T47D (cell line): ENCODE measurements at regions not wholly inside any gene's neighbourhood (a gene's known extent, or its start where the extent isn't known, plus 50 kb on each side); places are given as distances from the start of the nearest gene placed in this dataset.

Experiments used
- DNase-seq, 2 experiments: peaks; one replicate each; pipeline versions ENCODE4 v3.0.0 to v3.0.0-alpha.2; 2011 to 2012; ENCODE audit warnings: low read depth in 1 of 2, low spot score in 1 of 2
- JUND ChIP-seq: IDR thresholded peaks from 2 replicates; pipeline ENCODE4 v1.6.1; 2012; ENCODE audit warnings: low read depth
- in situ Hi-C: cut with HindIII; loops from 2 replicates; pipeline ENCODE4 v1.10.0; 2016; ENCODE audit warnings: low sequenced_read_pairs, low pct_unique_long_range_greater_than_20kb

DNA sequence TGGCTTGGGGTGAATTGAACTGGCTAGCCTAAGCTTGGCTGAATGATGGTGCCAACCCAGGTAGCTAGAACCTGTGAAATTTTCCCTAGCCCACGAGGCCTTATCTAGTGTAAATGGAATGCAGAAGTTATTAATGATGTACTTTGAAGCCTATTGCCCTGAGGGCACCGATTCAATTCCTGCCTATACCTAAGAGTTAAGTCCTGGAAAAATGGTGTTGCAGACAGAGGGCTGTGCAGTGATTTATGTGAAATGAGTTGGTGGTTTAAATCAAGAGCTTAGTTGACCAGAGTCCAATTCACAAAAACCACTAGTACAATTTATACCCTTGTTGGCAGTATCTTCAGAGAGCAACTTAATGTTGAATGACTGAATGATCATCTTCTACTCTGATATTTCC, 373.8 kb upstream of the JAG1 start:
- in situ Hi-C loops = no loop called here
- DNase-seq = no peak
- no peak for TF ChIP-seq JUND

DNA sequence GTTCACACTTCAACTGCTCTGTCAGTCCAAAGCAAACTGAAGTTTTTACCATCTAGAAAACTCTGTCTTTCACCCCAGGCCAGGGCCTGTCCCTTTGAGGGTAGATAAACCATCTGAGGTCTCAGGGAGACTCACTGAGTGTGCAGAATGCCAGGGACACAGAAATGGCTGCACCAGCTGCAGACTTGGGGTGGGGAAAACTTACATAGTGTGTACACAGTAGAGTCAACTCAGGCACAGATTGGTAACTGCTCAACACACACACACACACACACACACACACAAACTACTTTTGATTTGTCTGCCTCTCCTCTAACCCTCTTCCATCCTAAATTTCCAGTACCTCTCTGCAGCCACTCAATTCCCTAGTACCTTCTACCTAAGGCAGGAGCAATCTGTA, 374.9 kb upstream of the JAG1 start:
- no peak for DNase-seq
- in situ Hi-C loops = no loop called here
- no peak for TF ChIP-seq JUND

DNA sequence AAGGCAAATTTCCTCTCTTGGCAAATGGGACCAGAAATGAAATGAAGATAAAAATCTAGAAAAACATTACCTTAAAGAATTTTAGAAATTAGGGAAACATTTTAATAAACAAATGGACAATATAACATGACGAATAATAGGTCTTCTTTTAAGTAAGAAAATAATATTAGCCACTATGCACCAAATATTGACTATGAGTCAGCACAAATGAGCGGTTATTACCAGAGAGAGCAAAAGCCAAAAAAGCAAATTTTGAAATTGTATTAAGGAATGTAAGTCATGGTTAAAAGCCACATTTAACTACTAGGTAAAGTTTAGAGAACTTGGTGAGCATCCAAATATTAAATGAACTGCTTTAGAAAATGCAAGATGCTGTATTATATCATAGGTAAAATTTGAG, 376.6 kb upstream of the JAG1 start:
- no peak for TF ChIP-seq JUND
- DNase-seq = no peak
- in situ Hi-C loops = no loop called here

DNA sequence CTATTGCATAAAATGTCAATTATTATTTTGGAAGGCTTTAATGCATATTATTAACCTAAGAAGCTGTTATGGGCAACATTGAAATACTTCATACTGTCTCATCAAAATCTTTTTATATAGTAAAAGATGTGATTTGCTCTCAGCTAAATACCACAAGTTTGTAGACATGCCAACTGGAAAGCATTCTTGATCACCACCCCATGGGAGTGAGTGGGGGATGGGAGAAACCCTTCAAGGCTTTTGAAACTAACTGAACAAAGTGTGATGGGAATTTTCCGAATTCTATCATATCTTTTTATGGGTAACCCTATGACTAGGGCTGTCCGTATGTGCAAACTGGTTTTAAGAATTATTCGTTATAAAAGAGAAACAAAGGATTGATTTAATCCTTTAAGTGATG, 377.3 kb upstream of the JAG1 start:
- DNase-seq = no peak
- in situ Hi-C loops = no loop called here
- no peak for TF ChIP-seq JUND

DNA sequence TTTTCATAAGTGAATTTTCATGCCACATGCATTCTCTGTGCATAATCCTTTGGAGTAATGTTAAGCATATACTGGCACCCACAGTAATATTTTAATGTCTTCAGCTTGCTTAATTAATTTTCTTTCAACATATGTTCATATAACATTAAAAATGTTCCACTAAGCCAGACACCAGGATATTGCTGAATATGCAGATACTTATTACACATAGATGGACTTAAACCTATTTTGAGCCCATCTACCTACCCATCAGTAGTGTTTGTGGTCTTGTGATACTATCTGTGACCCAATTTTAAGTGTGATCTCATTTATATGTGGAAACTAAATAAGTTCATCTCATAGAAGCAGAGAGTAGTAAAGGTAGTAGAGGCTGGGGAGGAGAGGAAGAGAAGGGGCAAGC, 379.5 kb upstream of the JAG1 start:
- no peak for DNase-seq
- in situ Hi-C loops = no loop called here
- TF ChIP-seq JUND = no peak

DNA sequence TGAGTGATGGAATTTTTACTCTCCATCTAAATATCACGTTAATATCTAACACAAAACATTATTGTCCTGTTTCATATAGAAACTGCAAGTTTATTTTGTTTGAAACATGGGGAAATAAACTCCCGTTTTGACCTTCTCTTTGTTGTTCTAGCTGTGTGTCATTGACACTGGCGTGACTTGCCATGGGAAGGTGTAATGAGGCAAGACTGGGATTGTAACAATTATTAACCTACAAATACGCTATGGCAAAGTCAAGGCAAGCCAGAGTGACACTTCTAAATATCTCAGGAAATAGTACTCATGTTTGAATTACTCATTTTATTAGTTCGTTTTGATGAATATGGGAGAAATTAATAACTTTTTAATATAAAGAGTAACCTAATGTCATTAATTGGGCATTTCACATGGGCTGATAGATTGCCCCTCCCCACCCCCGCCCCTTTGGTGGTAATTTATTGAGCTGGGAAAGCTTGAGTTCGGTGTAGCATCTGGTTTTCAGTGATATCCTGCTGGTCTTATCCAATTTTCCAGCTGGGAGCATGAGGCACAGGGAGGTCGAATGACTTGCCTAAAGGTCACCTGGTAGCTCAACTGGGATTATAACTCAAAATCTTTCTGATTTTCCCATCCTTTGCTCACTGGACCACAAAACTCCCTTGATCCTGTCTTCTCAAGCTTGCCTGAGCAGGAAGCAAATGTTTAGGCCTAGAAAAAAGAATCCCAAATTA, 380.6 kb upstream of the JAG1 start:
- DNase-seq = no peak
- in situ Hi-C loops = no loop called here
- TF ChIP-seq JUND = no peak

DNA sequence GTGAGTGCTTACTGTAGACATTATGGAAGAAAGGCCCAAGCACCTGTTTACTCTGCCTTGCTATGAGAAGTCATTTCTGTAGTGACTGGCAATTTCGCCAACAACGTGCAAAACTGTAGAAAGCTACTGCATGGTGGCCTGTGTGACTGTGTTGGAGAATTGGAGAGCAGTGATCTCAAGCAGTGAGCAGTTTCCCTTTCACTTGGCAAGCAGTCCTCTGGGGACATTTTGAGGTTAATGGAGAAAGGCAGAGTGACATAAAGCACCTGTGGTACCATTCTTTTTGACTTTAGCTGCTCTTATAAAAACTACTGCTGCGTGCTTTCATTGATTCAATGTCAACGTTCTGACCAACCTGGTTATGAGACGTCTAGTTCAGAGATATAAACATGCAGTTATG, 382.6 kb upstream of the JAG1 start:
- TF ChIP-seq JUND = no peak
- in situ Hi-C loops = no loop called here
- DNase-seq = no peak

DNA sequence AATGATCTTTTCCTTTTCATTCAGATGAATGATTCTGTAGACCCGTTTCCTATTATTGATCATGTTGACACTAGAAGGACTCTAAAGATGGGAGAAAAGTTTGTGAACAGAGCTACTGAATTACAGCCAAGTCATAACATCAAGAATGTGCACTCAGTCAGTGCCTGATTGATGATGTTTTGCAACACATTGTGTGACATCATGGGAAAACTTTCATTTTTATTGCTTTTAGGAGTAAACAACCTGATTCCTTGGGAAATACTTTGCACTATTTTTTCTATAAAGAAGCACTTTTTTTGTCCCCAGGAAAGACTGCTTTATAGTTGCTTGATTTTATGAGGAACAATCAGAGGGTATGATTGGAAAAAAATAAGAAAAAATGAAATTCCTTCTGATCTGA, 383.8 kb upstream of the JAG1 start:
- in situ Hi-C loops = no loop called here
- TF ChIP-seq JUND = no peak
- DNase-seq = no peak

DNA sequence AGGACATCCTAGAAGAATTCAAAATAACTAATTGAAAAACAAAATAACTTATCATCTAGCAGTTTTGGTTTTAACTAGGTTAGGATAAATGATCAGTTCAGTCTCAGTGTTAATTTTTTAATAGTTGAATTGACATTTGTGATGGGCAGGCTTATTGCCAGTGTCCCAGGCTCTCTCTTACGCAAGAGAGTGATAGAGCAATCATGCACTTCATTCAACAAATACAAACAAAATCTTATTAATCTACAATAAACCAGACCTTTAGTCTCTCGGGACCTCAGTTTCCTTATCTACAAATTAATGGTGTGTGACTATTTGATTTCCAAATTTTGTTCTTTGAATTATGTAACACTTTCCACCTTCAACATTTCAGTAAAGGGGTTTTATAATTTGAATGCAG, 385.9 kb upstream of the JAG1 start:
- in situ Hi-C loops = no loop called here
- TF ChIP-seq JUND = no peak
- DNase-seq = no peak

DNA sequence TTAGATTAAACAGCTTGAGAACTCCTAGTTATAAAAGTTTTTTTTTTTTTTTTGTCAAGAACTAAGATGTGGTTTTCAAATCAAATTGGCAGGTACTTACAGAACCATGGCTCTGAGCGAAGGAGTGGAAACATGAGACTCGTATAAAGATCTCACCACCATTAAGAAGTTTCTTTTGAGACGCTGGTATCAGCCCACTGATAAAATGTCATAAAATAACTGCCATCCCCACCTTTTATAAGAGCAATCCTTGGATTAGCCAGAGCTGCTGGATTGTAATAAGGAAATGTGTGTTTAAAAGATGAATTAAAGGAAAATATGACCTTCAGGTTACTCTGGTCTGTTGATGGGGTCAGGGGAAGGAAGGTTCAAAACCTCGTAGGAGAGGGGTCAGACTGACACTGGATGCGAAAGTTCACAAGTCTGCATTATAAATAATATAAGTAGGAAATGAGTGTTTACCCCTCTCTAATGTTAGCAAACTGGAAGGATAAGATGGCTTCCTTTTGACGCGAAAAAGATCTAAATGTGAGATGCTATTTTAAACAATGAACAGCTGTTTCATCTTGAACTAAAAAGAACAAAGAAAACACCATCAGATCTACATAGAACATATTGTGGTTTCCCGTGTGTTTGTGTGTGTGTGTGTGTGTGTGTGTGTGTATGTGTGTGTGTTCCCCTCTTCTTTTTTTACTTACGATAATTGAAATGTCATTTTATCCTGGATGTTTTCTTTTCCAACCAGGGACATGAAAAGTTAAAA, 386.8 kb upstream of the JAG1 start:
- DNase-seq = no peak
- in situ Hi-C loops = no loop called here
- no peak for TF ChIP-seq JUND

DNA sequence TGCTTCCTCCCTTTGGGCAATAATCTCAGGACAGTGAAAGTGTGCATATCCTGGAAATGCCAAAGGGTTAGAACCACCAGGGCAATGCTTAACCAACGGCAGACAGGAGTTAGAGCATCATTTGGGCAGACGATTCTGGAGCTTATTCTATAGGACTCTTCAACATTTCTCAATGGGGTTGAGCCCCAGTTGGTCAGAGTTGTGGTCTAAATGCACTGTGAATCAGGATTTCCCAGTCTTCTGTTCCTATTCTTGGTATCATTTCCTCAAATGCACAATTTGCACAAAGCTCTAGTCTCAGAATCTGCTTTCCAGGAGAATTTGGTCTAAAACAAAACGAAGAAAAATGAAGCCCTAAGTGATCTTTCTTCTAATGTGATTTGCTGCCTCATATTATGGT, 389.6 kb upstream of the JAG1 start:
- TF ChIP-seq JUND = no peak
- in situ Hi-C loops = no loop called here
- DNase-seq = no peak

DNA sequence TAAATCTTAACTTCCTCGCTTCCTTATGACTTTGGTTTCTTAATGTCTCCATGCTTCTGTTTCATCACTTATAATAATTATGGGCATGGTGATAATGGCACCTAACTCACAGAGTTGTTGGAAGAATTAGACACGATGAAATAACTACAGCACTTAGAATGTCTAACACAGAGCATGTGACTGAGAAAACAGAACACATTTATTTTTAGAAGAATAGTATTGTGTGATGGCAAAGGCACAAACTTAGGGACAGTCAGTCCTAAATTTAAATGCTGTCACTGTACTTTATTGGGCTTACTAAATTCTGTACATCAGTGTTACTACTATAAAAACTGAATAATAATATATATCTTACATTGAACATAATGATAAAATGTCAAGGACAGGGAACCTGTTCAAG, 391.1 kb upstream of the JAG1 start:
- DNase-seq = no peak
- in situ Hi-C loops = no loop called here
- TF ChIP-seq JUND = no peak

DNA sequence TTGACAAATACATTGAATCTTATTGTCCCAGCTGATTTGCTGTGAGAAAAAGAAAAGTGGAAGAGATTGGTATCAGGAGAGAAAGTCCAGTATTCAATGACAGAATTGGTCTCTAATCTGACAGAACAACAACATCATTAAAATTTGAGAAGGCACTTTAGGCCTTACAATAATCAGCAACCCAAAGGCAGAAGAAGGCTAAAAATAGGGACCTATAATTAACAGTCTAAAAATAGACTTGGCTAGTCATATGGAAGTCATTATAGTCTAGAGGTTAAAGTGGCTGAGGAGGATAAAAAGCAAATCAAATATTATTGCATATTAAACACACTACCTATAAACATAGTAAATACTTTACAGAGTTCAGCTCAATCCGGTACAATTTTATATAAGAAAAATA, 393.6 kb upstream of the JAG1 start:
- DNase-seq = no peak
- in situ Hi-C loops = no loop called here
- no peak for TF ChIP-seq JUND

DNA sequence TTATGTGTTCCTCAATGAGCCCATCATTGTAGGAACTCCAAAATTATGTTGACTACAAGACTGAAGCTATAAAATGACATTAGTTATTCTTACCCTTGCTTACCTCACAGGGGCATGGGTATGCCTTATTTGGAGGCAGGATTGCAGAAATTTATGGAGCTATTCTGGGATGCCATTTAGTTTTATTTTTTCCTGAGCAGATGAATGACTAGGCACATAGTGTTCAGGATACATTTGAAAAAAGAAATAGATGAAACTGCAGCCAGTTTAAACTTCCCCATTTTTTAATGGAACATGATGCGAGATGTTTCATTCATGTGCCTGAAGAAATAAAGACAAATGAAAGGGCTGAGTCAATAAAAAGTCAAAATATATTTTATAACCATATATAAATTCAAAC, 399.2 kb upstream of the JAG1 start:
- in situ Hi-C loops = no loop called here
- DNase-seq = no peak
- no peak for TF ChIP-seq JUND
